Liver (tissue), 8 donors: ENCODE measurements at regions not wholly inside any gene's neighbourhood (a gene's known extent, or its start where the extent isn't known, plus 50 kb on each side); places are given as distances from the start of the nearest gene placed in this dataset.

ENCODE experiments used
- DNase-seq: peaks from one replicate; pipeline ENCODE4 v3.0.0-alpha.2; 2017; ENCODE audit warnings: low spot score
- H3K27ac ChIP-seq, 2 donors: one replicate each; pipeline ENCODE4 v1.7.0; 2013; ENCODE audit warnings: inconsistent platforms in 2 of 2, low read length in 2 of 2, control low read depth in 1 of 2, low read depth in 1 of 2, mild to moderate bottlenecking in 1 of 2
- H3K27me3 ChIP-seq, 4 donors: one replicate each; pipeline versions ENCODE4 v1.6.1 to v1.7.0; 2013; ENCODE audit warnings: low read length in 3 of 4, inconsistent platforms in 1 of 4, mild to moderate bottlenecking in 1 of 4, moderate library complexity in 1 of 4; ENCODE audit not compliant: control insufficient read depth in 4 of 4, insufficient read depth in 4 of 4
- H3K36me3 ChIP-seq, 4 donors: one replicate each; pipeline versions ENCODE4 v1.6.1 to v1.7.0; 2013; ENCODE audit warnings: low read length in 3 of 4, mild to moderate bottlenecking in 3 of 4, low read depth in 1 of 4, moderate library complexity in 1 of 4; ENCODE audit not compliant: control insufficient read depth in 4 of 4, insufficient read depth in 3 of 4
- H3K4me1 ChIP-seq, 4 donors: one replicate each; pipeline versions ENCODE4 v1.6.1 to v1.7.0; 2013; ENCODE audit warnings: low read length in 3 of 4, mild to moderate bottlenecking in 3 of 4, moderate library complexity in 1 of 4; ENCODE audit not compliant: control insufficient read depth in 4 of 4, insufficient read depth in 4 of 4
- H3K4me3 ChIP-seq, 3 donors: one replicate each; pipeline versions ENCODE4 v1.6.1 to v1.7.0; 2013; ENCODE audit warnings: low read length in 3 of 3, control low read depth in 1 of 3, low read depth in 1 of 3, mild to moderate bottlenecking in 1 of 3
- H3K9ac ChIP-seq, 2 donors: one replicate each; pipeline ENCODE4 v1.7.0; 2013; ENCODE audit warnings: low read length in 2 of 2, mild to moderate bottlenecking in 2 of 2, moderate library complexity in 2 of 2, control low read depth in 1 of 2, low read depth in 1 of 2
- H3K9me3 ChIP-seq, 4 donors: one replicate each; pipeline versions ENCODE4 v1.6.1 to v1.7.0; 2013; ENCODE audit warnings: low read length in 3 of 4; ENCODE audit not compliant: control insufficient read depth in 4 of 4
- ATF3 ChIP-seq: IDR thresholded peaks from 2 replicates; pipeline ENCODE4 v1.6.1; 2016; ENCODE audit warnings: antibody characterized with exemption
- EGR1 ChIP-seq, 2 donors: IDR thresholded peaks; 2 replicates each; pipeline ENCODE4 v1.6.1; 2016 to 2018; ENCODE audit warnings: antibody characterized with exemption in 2 of 2, low read depth in 2 of 2
- FOXA1 ChIP-seq: IDR thresholded peaks from 2 replicates; pipeline ENCODE4 v1.6.1; 2016; ENCODE audit warnings: antibody characterized with exemption
- GABPA ChIP-seq, 2 donors: IDR thresholded peaks in 1 of 2; conservative IDR thresholded peaks in 1 of 2; 2 replicates each; pipeline ENCODE4 v1.6.1; 2016; ENCODE audit warnings: antibody characterized with exemption in 2 of 2, mild to moderate bottlenecking in 1 of 2, moderate library complexity in 1 of 2
- HNF4A ChIP-seq, 2 donors: conservative IDR thresholded peaks; 2 replicates each; pipeline ENCODE4 v1.6.1; 2016; ENCODE audit warnings: antibody characterized with exemption in 2 of 2, mild to moderate bottlenecking in 2 of 2
- HNF4G ChIP-seq: IDR thresholded peaks from 2 replicates; pipeline ENCODE4 v1.6.1; 2016; ENCODE audit warnings: antibody characterized with exemption
- JUND ChIP-seq, 2 donors: IDR thresholded peaks; 2 replicates each; pipeline ENCODE4 v1.6.1; 2016; ENCODE audit warnings: antibody characterized with exemption in 2 of 2
- NR2F2 ChIP-seq: IDR thresholded peaks from 2 replicates; pipeline ENCODE4 v1.6.1; 2016; ENCODE audit warnings: antibody characterized with exemption
- RAD21 ChIP-seq, 2 donors: IDR thresholded peaks; 2 replicates each; pipeline ENCODE4 v1.6.1; 2016; ENCODE audit warnings: antibody characterized with exemption in 2 of 2, mild to moderate bottlenecking in 2 of 2
- RXRA ChIP-seq, 2 donors: IDR thresholded peaks; 2 replicates each; pipeline ENCODE4 v1.6.1; 2017 to 2018; ENCODE audit warnings: antibody characterized with exemption in 2 of 2, mild to moderate bottlenecking in 1 of 2
- SP1 ChIP-seq: IDR thresholded peaks from 2 replicates; pipeline ENCODE4 v1.6.1; 2018; ENCODE audit warnings: antibody characterized with exemption, mild to moderate bottlenecking
- TAF1 ChIP-seq: conservative IDR thresholded peaks from 2 replicates; pipeline ENCODE4 v1.6.1; 2016; ENCODE audit warnings: antibody characterized with exemption, mild to moderate bottlenecking
- YY1 ChIP-seq: IDR thresholded peaks from 2 replicates; pipeline ENCODE4 v1.6.1; 2016; ENCODE audit warnings: antibody characterized with exemption, mild to moderate bottlenecking
- WGBS: extraction: QIAGEN DNeasy Blood & Tissue Kit; methylation state at CpG from one replicate; pipeline ENCODE4 v1.1.7; 2013; 5-methylcytosine and 5-hydroxymethylcytosine counted together
- TF ChIP-seq, protein P1 (sequence below): fragments of 150-350 bp; IDR thresholded peaks from 2 replicates; pipeline ENCODE4 v1.5.1; 2017; ENCODE audit warnings: improper control_type of control experiment, low read depth, low read length; ENCODE audit not compliant: missing input control
- TF ChIP-seq, protein P2 (sequence below): IDR thresholded peaks from 2 replicates; pipeline ENCODE4 v1.6.1; 2016; ENCODE audit warnings: antibody characterized with exemption
- TF ChIP-seq, protein P3 (sequence below): IDR thresholded peaks from 2 replicates; pipeline ENCODE4 v1.6.1; 2016; ENCODE audit warnings: antibody characterized with exemption
- donor health status: healthy.
- donor health status: healthy.
- donor health status: healthy.
- donor health status: healthy.
- donor health status: healthy.

DNA sequence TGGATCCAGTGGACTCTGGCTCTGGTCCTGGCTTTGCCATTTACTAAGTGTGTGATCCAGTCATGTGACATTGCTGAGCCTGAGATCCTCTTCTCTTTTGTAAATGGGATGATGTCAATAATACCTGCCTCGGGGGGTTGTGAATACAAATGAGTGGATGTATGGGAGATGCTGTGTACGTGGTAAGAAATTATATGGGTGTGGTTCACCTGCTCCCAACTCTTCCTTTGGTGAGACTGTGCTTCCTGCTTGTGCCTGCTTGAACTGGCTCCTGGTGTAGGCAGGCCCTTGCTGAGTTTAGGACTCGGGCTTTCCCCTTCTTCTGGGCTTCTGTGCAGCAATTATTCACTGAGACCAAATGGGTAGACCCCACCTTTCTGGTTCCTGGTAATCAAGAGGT, 189.5 kb upstream of the FRMD6 start:
- DNase-seq = no peak
- Histone ChIP-seq H3K9me3 (no peaks in the 10 kb centered on the region), H3K27ac (no peak overlapping the region), H3K4me1 (no peaks in the 10 kb centered on the region), H3K36me3 (no peaks in the 10 kb centered on the region), H3K27me3 (no peaks in the 10 kb centered on the region), H3K4me3 (no peak overlapping the region), H3K9ac (no peak overlapping the region)
- WGBS = 75% methylated on average over 3 of the region's 3 CpGs
- TF ChIP-seq RXRA (IDR thresholded peaks at IDR 0.05) = no peak
- TF ChIP-seq GABPA (IDR thresholded peaks at IDR 0.05 in 1 of 2, conservative IDR thresholded peaks at IDR 0.05 in 1 of 2) = no peak
- TF ChIP-seq ATF3 = no peak

- Histone ChIP-seq H3K9me3 (no peaks in the 10 kb centered on the region), H3K9ac (no peak overlapping the region), H3K36me3 (no peaks in the 10 kb centered on the region), H3K27me3 (no peaks in the 10 kb centered on the region), H3K4me3 (no peak overlapping the region), H3K27ac (no peak overlapping the region), H3K4me1 (no peaks in the 10 kb centered on the region)
- TF ChIP-seq TAF1 = no peak
- TF ChIP-seq EGR1 (IDR thresholded peaks at IDR 0.05; ENCODE audit: low read depth in 2 of 2) = no peak
- TF ChIP-seq NR2F2 = no peak
- no peak for DNase-seq
Measured at GRCh38 chr14:51462706-51463105, 189.0 kb upstream of the FRMD6 start.

- no peak for TF ChIP-seq HNF4G
- TF ChIP-seq JUND (IDR thresholded peaks at IDR 0.05) = no peak
- TF ChIP-seq HNF4A (conservative IDR thresholded peaks at IDR 0.05) = no peak
- TF ChIP-seq, protein P1, sequence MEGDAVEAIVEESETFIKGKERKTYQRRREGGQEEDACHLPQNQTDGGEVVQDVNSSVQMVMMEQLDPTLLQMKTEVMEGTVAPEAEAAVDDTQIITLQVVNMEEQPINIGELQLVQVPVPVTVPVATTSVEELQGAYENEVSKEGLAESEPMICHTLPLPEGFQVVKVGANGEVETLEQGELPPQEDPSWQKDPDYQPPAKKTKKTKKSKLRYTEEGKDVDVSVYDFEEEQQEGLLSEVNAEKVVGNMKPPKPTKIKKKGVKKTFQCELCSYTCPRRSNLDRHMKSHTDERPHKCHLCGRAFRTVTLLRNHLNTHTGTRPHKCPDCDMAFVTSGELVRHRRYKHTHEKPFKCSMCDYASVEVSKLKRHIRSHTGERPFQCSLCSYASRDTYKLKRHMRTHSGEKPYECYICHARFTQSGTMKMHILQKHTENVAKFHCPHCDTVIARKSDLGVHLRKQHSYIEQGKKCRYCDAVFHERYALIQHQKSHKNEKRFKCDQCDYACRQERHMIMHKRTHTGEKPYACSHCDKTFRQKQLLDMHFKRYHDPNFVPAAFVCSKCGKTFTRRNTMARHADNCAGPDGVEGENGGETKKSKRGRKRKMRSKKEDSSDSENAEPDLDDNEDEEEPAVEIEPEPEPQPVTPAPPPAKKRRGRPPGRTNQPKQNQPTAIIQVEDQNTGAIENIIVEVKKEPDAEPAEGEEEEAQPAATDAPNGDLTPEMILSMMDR = no peak
- no peak for TF ChIP-seq FOXA1
- TF ChIP-seq NR2F2 = no peak
- no peak for TF ChIP-seq TAF1
- TF ChIP-seq ATF3 = no peak
- TF ChIP-seq EGR1 (IDR thresholded peaks at IDR 0.05; ENCODE audit: low read depth in 2 of 2) = no peak
Measured at GRCh38 chr14:51463461-51463860, 188.2 kb upstream of the FRMD6 start.

DNA sequence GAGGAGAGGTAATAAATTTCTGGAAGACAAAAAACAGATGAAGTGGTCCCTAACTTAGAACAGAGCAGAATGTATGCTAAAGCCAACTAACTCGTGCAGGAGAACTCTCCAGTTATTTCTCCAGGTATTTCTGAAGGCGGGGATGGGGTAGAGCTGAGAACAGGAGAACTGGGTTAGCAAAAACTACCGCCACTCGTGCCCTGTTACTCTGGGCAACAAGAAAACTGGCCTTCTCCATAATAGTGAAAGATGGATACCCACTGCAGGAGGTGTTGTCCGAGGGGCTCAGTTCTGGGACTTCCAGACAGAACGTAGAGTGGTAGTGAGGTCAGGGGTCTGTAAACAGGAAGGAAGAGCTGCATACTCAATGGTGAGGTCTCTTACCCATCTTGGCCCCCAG, 187.3 kb upstream of the FRMD6 start:
- Histone ChIP-seq H3K9ac (no peak overlapping the region), H3K27ac (no peak overlapping the region)
- 79% methylated on average over 6 of the region's 6 CpGs for WGBS
- TF ChIP-seq NR2F2 = no peak
- no peak for TF ChIP-seq GABPA (IDR thresholded peaks at IDR 0.05 in 1 of 2, conservative IDR thresholded peaks at IDR 0.05 in 1 of 2)
- TF ChIP-seq, protein P2, sequence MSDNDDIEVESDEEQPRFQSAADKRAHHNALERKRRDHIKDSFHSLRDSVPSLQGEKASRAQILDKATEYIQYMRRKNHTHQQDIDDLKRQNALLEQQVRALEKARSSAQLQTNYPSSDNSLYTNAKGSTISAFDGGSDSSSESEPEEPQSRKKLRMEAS = no peak
- no peak for TF ChIP-seq ATF3
- TF ChIP-seq SP1 = no peak
- TF ChIP-seq YY1 = no peak
- no peak for TF ChIP-seq EGR1 (IDR thresholded peaks at IDR 0.05; ENCODE audit: low read depth in 2 of 2)
- TF ChIP-seq, protein P1 = no peak
- TF ChIP-seq HNF4A (conservative IDR thresholded peaks at IDR 0.05) = no peak
- TF ChIP-seq RXRA (IDR thresholded peaks at IDR 0.05) = no peak
- no peak for TF ChIP-seq HNF4G
- TF ChIP-seq RAD21 (IDR thresholded peaks at IDR 0.05) = no peak
- TF ChIP-seq, protein P3, sequence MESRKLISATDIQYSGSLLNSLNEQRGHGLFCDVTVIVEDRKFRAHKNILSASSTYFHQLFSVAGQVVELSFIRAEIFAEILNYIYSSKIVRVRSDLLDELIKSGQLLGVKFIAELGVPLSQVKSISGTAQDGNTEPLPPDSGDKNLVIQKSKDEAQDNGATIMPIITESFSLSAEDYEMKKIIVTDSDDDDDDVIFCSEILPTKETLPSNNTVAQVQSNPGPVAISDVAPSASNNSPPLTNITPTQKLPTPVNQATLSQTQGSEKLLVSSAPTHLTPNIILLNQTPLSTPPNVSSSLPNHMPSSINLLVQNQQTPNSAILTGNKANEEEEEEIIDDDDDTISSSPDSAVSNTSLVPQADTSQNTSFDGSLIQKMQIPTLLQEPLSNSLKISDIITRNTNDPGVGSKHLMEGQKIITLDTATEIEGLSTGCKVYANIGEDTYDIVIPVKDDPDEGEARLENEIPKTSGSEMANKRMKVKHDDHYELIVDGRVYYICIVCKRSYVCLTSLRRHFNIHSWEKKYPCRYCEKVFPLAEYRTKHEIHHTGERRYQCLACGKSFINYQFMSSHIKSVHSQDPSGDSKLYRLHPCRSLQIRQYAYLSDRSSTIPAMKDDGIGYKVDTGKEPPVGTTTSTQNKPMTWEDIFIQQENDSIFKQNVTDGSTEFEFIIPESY = no peak
- TF ChIP-seq TAF1 = no peak

More at GRCh38 chr14:51463461-51463860, 188.2 kb upstream of the FRMD6 start:
- Histone ChIP-seq H3K27me3 (no peaks in the 10 kb centered on the region), H3K9ac (no peak overlapping the region), H3K27ac (no peak overlapping the region), H3K4me3 (no peak overlapping the region), H3K36me3 (no peaks in the 10 kb centered on the region), H3K9me3 (no peaks in the 10 kb centered on the region), H3K4me1 (no peaks in the 10 kb centered on the region)
- no peak for DNase-seq
- WGBS = 92% methylated on average over 1 of the region's 1 CpG

More for the DNA sequence above, 187.3 kb upstream of the FRMD6 start:
- Histone ChIP-seq H3K4me3 (no peak overlapping the region), H3K36me3 (no peaks in the 10 kb centered on the region), H3K27me3 (no peaks in the 10 kb centered on the region), H3K4me1 (no peaks in the 10 kb centered on the region), H3K9me3 (no peaks in the 10 kb centered on the region)
- no peak for DNase-seq
